Esophagus muscularis mucosa (tissue), 4 donors: ENCODE measurements at regions not wholly inside any gene's neighbourhood (a gene's known extent, or its start where the extent isn't known, plus 50 kb on each side); places are given as distances from the start of the nearest gene placed in this dataset.
A peak's percentile ranks its signal among the peaks of the same experiment; 100 is the strongest.

Source experiments
- DNase-seq: peaks from one replicate; pipeline ENCODE4 v3.0.0-alpha.2; 2017; ENCODE audit errors: extremely low spot score
- H3K27ac ChIP-seq, 4 donors: fragments of 200-600 bp; sonication (generic); replicated peaks in 1 of 4; 1 replicate in 3 of 4; 2 replicates in 1 of 4; pipeline ENCODE4 v1.5.1; 2016 to 2019; ENCODE audit warnings: mild to moderate bottlenecking in 1 of 4
- H3K27me3 ChIP-seq, 4 donors: fragments of 200-600 bp; sonication (generic); one replicate each; pipeline versions ENCODE4 v1.5.1 to v1.6.0; 2016 to 2019
- H3K36me3 ChIP-seq, 4 donors: fragments of 200-600 bp; sonication (generic); one replicate each; pipeline ENCODE4 v1.5.1; 2016 to 2019
- H3K4me1 ChIP-seq, 4 donors: fragments of 200-600 bp; sonication (generic); one replicate each; pipeline ENCODE4 v1.5.1; 2016 to 2019
- H3K4me3 ChIP-seq, 4 donors: fragments of 200-600 bp; sonication (generic); 1 replicate in 2 of 4; 2 replicates in 2 of 4; pipeline ENCODE4 v1.5.1; 2016 to 2019; ENCODE audit warnings: mild to moderate bottlenecking in 4 of 4, moderate library complexity in 1 of 4
- H3K9me3 ChIP-seq, 4 donors: fragments of 200-600 bp; sonication (generic); 1 replicate in 3 of 4; 2 replicates in 1 of 4; pipeline ENCODE4 v1.5.1; 2016 to 2019
- EP300 ChIP-seq: sonication (generic); formaldehyde crosslinking; IDR thresholded peaks from one replicate; pipeline ENCODE4 v1.6.1; 2017; ENCODE audit warnings: antibody characterized with exemption
- POLR2A ChIP-seq: fragments of 450-650 bp; IDR thresholded peaks from one replicate; pipeline ENCODE4 v1.6.1; 2017; ENCODE audit warnings: antibody characterized with exemption, moderate library complexity, mild to moderate bottlenecking, low read depth
- POLR2AphosphoS5 ChIP-seq, 2 donors: sonication (generic); formaldehyde crosslinking; IDR thresholded peaks; one replicate each; pipeline ENCODE4 v1.6.1; 2017; ENCODE audit warnings: antibody characterized with exemption in 2 of 2
- WGBS: methylation state at CpG from one replicate; pipeline ENCODE4 v1.1.5; 2018; 5-methylcytosine and 5-hydroxymethylcytosine counted together
- intact Hi-C: fragments of 100-400 bp; cut with DNase I; formaldehyde crosslinking; loops from one replicate; pipeline ENCODE4 v1.15.1; 2023
- TF ChIP-seq, protein P1 (sequence below), 3 experiments: fragments of 200-600 bp in 2 of 3; fragments of 450-650 bp in 1 of 3; sonication (generic) in 2 of 3; IDR thresholded peaks; one replicate each; pipeline ENCODE4 v1.5.1; 2017 to 2019; ENCODE audit warnings: antibody characterized with exemption in 3 of 3, mild to moderate bottlenecking in 2 of 3, moderate library complexity in 1 of 3

DNA sequence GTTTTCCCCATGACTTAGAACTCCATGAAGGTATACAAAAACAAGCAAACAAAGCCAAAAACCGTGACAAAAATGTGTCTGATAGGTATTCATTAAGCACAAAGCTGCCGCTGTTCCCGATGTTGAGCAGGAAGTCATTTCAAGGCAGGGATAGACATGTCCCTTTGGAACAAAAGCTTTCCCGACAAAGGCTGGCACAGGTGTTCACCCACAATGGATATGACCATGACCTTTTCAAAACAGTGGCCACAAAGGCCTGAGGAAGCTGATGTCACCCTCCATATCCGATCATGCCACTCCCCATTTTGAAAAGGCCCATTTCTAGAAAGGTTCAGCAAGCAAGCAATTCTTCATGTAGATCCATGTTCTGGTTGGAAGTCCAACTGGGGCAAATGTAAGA lies 279.1 kb downstream of the BTG1 start:
- Histone ChIP-seq H3K27me3 (no peaks in the 10 kb centered on the region), H3K4me3 (no peak overlapping the region), H3K27ac (no peak overlapping the region), H3K36me3 (no peaks in the 10 kb centered on the region), H3K4me1 (no peaks in the 10 kb centered on the region), H3K9me3 (no peaks in the 10 kb centered on the region)
- TF ChIP-seq POLR2A (no peak), POLR2AphosphoS5 (IDR thresholded peaks at IDR 0.05) (peak; percentile 34 to 36)
- intact Hi-C loops, result no loop called here
- DNase-seq, result no peak
- 89% methylated on average over 5 of the region's 5 CpGs for WGBS

DNA sequence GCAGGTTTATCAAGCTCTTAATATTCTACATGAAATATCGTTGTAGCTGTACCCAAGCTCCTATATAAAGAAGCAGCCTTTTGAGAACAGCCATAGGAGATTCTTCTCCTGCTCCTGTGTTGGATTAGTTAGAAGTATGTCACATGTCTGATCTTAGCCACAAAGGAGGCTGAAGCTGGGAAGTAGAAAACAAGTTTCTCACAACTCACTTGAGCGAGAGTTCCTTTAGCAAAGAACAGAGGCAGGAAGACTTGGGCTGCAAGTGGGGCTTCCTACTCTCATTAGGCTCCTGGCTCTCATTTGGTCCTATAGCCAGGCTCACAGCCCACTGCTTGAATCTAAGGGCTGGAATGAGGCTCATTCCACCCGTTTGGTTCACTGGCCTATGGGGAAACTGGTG lies 281.9 kb downstream of the BTG1 start:
- 86% methylated on average over 3 of the region's 3 CpGs for WGBS
- Histone ChIP-seq H3K4me1 (no peaks in the 10 kb centered on the region), H3K4me3 (no peak overlapping the region), H3K9me3 (no peaks in the 10 kb centered on the region), H3K27me3 (no peaks in the 10 kb centered on the region), H3K36me3 (no peaks in the 10 kb centered on the region), H3K27ac (no peak overlapping the region)
- intact Hi-C loops, result no loop called here
- TF ChIP-seq, protein P1, sequence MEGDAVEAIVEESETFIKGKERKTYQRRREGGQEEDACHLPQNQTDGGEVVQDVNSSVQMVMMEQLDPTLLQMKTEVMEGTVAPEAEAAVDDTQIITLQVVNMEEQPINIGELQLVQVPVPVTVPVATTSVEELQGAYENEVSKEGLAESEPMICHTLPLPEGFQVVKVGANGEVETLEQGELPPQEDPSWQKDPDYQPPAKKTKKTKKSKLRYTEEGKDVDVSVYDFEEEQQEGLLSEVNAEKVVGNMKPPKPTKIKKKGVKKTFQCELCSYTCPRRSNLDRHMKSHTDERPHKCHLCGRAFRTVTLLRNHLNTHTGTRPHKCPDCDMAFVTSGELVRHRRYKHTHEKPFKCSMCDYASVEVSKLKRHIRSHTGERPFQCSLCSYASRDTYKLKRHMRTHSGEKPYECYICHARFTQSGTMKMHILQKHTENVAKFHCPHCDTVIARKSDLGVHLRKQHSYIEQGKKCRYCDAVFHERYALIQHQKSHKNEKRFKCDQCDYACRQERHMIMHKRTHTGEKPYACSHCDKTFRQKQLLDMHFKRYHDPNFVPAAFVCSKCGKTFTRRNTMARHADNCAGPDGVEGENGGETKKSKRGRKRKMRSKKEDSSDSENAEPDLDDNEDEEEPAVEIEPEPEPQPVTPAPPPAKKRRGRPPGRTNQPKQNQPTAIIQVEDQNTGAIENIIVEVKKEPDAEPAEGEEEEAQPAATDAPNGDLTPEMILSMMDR (IDR thresholded peaks at IDR 0.05), result no peak
- TF ChIP-seq EP300 (no peak), POLR2AphosphoS5 (IDR thresholded peaks at IDR 0.05) (no peak), POLR2A (no peak)
- DNase-seq, result no peak

GRCh38 chr12:91861554-91861953 lies 284.1 kb downstream of the BTG1 start:
- 95% methylated on average over 1 of the region's 1 CpG for WGBS

DNA sequence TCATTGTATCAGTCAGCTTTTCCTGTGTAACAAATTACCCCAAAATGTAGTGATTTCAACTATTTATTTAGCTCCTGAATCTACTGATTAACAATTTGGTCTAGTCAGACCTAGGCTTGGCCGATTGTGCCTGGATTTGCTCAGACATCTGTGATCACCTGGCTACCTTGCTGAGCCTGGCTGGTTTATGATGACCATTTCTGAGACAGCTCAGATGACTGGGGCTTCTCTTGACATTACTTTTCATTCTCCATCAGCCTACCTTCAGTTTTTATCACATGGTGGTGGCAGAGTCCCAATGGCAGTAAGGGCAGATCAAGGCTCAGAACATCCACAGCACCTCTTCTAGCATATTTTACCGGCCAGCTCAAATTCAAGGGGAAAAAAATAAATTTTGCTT lies 286.3 kb downstream of the BTG1 start:
- Histone ChIP-seq H3K27ac (no peak overlapping the region), H3K27me3 (no peaks in the 10 kb centered on the region), H3K9me3 (no peaks in the 10 kb centered on the region), H3K4me3 (no peak overlapping the region), H3K4me1 (peaks cover 0 to 14% (median 8%) of the 10 kb centered on the region in 4 donors), H3K36me3 (no peaks in the 10 kb centered on the region)
- no peak for DNase-seq
- WGBS, result 98% methylated on average over 2 of the region's 2 CpGs
- TF ChIP-seq, protein P1 (IDR thresholded peaks at IDR 0.05), result no peak
- TF ChIP-seq POLR2A (no peak), EP300 (no peak), POLR2AphosphoS5 (IDR thresholded peaks at IDR 0.05) (no peak)
- intact Hi-C loops, result no loop called here

More at GRCh38 chr12:91861554-91861953, 284.1 kb downstream of the BTG1 start:
- no peak overlapping the region for H3K27ac ChIP-seq
- TF ChIP-seq EP300 (no peak), POLR2AphosphoS5 (IDR thresholded peaks at IDR 0.05) (no peak), POLR2A (no peak)
- TF ChIP-seq, protein P1 (IDR thresholded peaks at IDR 0.05), result no peak
- no peaks in the 10 kb centered on the region for H3K4me1 ChIP-seq
- no peak for DNase-seq
- intact Hi-C loops, result no loop called here
- no peaks in the 10 kb centered on the region for H3K9me3 ChIP-seq
- no peaks in the 10 kb centered on the region for H3K36me3 ChIP-seq
- H3K27me3 ChIP-seq, result no peaks in the 10 kb centered on the region
- H3K4me3 ChIP-seq, result no peak overlapping the region

GRCh38 chr12:91857813-91858542 lies 287.7 kb downstream of the BTG1 start:
- no peaks in the 10 kb centered on the region for H3K36me3 ChIP-seq
- WGBS, result 75% methylated on average over 3 of the region's 3 CpGs

More at GRCh38 chr12:91857813-91858542, 287.7 kb downstream of the BTG1 start:
- Histone ChIP-seq H3K27me3 (no peaks in the 10 kb centered on the region), H3K9me3 (no peaks in the 10 kb centered on the region), H3K4me1 (peaks cover 0 to 23% (median 11%) of the 10 kb centered on the region in 4 donors), H3K27ac (no peak overlapping the region), H3K4me3 (no peak overlapping the region)
- no peak for TF ChIP-seq POLR2AphosphoS5 (IDR thresholded peaks at IDR 0.05)
- TF ChIP-seq, protein P1 (IDR thresholded peaks at IDR 0.05), result no peak
- no peak for TF ChIP-seq EP300
- no peak for DNase-seq
- intact Hi-C loops, result no loop called here
